CD4-positive, alpha-beta T cell (primary cell): ENCODE measurements at regions not wholly inside any gene's neighbourhood (a gene's known extent, or its start where the extent isn't known, plus 50 kb on each side); places are given as distances from the start of the nearest gene placed in this dataset.

ENCODE experiments used
- ATAC-seq: fragments of 200-7000 bp; cut with Tn5 transposase; one replicate; pipeline ENCODE4 v1.10.0; 2022; ENCODE audit warnings: mild to moderate bottlenecking; ENCODE audit not compliant: poor library complexity
- CTCF ChIA-PET: fragments of 350-600 bp; sonication (Branson Sonifier 250); formaldehyde crosslinking; loops from one replicate; lab custom pipeline; 2021; ENCODE audit warnings: antibody characterized with exemption, inconsistent platforms; lab: Charles Lee
- POLR2A ChIA-PET: fragments of 350-600 bp; sonication (Branson Sonifier 250); formaldehyde crosslinking; loops from one replicate; lab custom pipeline; 2021; ENCODE audit warnings: antibody characterized with exemption, inconsistent platforms; lab: Charles Lee
- DNase-seq, 14 experiments: peaks; one replicate each; pipeline ENCODE4 v3.0.0-alpha.2; 2013 to 2020; ENCODE audit warnings: mixed read lengths in 2 of 14
- H3K27ac ChIP-seq, 2 donors: one replicate each; pipeline versions ENCODE4 v1.5.1 to v1.7.0; 2013; ENCODE audit warnings: low read length in 2 of 2, low read depth in 1 of 2, mild to moderate bottlenecking in 1 of 2
- H3K27me3 ChIP-seq, 2 experiments: 1 replicate in 1 of 2; 2 replicates in 1 of 2; pipeline versions ENCODE4 v1.6.1 to v1.7.0; 2013; ENCODE audit warnings: low read length in 2 of 2, control low read depth in 1 of 2, mild to moderate bottlenecking in 1 of 2, moderate library complexity in 1 of 2; ENCODE audit not compliant: insufficient read depth in 2 of 2, control insufficient read depth in 1 of 2
- H3K36me3 ChIP-seq: one replicate; pipeline ENCODE4 v1.6.1; 2013; ENCODE audit warnings: low read length, control low read depth; ENCODE audit not compliant: insufficient read depth
- H3K4me1 ChIP-seq: one replicate; pipeline ENCODE4 v1.6.1; 2013; ENCODE audit warnings: low read length, control low read depth; ENCODE audit not compliant: insufficient read depth
- H3K4me3 ChIP-seq: one replicate; pipeline ENCODE4 v1.5.1; 2013; ENCODE audit warnings: mild to moderate bottlenecking, low read length, moderate library complexity
- H3K9me3 ChIP-seq, 2 experiments: 1 replicate in 1 of 2; 2 replicates in 1 of 2; pipeline versions ENCODE4 v1.6.1 to v1.7.0; 2013; ENCODE audit warnings: low read length in 2 of 2, mild to moderate bottlenecking in 2 of 2, control low read depth in 1 of 2, moderate library complexity in 1 of 2; ENCODE audit not compliant: control insufficient read depth in 1 of 2, insufficient read depth in 1 of 2
- H3K27ac Mint-ChIP-seq: one replicate; pipeline ENCODE4 v1.8.0; 2020; ENCODE audit warnings: mixed read lengths
- H3K27me3 Mint-ChIP-seq: one replicate; pipeline ENCODE4 v1.8.0; 2021; ENCODE audit warnings: mixed read lengths
- H3K36me3 Mint-ChIP-seq: one replicate; pipeline ENCODE4 v1.8.0; 2021; ENCODE audit warnings: low read depth, mixed read lengths
- H3K4me1 Mint-ChIP-seq: one replicate; pipeline ENCODE4 v1.8.0; 2021; ENCODE audit warnings: low read depth, mixed read lengths
- H3K4me3 Mint-ChIP-seq: one replicate; pipeline ENCODE4 v1.8.0; 2020; ENCODE audit warnings: mild to moderate bottlenecking, mixed read lengths
- H3K9me3 Mint-ChIP-seq: one replicate; pipeline ENCODE4 v1.8.0; 2020; ENCODE audit warnings: mixed read lengths
- intact Hi-C, 2 experiments: fragments of 100-400 bp; cut with DNase I in 1 of 2; cut with micrococcal nuclease in 1 of 2; formaldehyde crosslinking; loops; one replicate each; pipeline versions ENCODE4 v1.15.1 to v1.9.0; 2023 to 2025; cut with DNase I, micrococcal nuclease
- TF ChIP-seq, protein P1 (sequence below): fragments of 200-600 bp; IDR thresholded peaks from one replicate; pipeline ENCODE4 v1.8.0; 2022; ENCODE audit warnings: antibody characterized with exemption, mild to moderate bottlenecking

DNA sequence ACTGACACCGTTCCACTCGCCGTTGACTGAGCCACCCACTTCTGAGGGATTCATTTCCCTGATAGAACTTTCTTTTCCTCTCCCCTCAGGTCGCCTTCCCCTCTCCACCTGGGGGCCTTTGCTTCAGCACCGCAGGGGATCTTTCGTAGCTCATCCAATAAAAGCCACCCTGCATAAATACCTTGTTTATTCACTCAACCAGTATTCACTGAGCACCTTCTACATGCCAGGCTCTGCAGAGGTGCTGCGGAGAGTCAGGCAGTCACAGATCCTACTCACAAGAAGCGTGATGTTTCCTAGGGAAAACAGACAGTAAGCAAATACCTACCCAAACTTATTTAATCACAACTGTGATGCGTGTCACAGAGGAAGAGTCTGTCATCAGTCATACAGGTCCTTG, 127.7 kb downstream of the TEX36 start:
- Histone ChIP-seq H3K4me3 (no peak overlapping the region), H3K27me3 (peaks cover 0 to 3% of the 10 kb centered on the region in 2 experiments), H3K4me1 (no peaks in the 10 kb centered on the region), H3K36me3 (no peaks in the 10 kb centered on the region), H3K27ac (no peak overlapping the region), H3K9me3 (peaks cover 5 to 8% of the 10 kb centered on the region in 2 experiments)
- TF ChIP-seq, protein P1, sequence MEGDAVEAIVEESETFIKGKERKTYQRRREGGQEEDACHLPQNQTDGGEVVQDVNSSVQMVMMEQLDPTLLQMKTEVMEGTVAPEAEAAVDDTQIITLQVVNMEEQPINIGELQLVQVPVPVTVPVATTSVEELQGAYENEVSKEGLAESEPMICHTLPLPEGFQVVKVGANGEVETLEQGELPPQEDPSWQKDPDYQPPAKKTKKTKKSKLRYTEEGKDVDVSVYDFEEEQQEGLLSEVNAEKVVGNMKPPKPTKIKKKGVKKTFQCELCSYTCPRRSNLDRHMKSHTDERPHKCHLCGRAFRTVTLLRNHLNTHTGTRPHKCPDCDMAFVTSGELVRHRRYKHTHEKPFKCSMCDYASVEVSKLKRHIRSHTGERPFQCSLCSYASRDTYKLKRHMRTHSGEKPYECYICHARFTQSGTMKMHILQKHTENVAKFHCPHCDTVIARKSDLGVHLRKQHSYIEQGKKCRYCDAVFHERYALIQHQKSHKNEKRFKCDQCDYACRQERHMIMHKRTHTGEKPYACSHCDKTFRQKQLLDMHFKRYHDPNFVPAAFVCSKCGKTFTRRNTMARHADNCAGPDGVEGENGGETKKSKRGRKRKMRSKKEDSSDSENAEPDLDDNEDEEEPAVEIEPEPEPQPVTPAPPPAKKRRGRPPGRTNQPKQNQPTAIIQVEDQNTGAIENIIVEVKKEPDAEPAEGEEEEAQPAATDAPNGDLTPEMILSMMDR: no peak
- Mint-ChIP-seq H3K4me1 (no peaks in the 10 kb centered on the region), H3K9me3 (peaks cover 5% of the 10 kb centered on the region), H3K36me3 (no peaks in the 10 kb centered on the region), H3K27me3 (peaks cover 20% of the 10 kb centered on the region), H3K4me3 (no peak overlapping the region), H3K27ac (no peak overlapping the region)
- POLR2A ChIA-PET: no interaction called here
- no peak for DNase-seq
- intact Hi-C loops: no loop called here
- ATAC-seq: no peak
- CTCF ChIA-PET: no interaction called here

DNA sequence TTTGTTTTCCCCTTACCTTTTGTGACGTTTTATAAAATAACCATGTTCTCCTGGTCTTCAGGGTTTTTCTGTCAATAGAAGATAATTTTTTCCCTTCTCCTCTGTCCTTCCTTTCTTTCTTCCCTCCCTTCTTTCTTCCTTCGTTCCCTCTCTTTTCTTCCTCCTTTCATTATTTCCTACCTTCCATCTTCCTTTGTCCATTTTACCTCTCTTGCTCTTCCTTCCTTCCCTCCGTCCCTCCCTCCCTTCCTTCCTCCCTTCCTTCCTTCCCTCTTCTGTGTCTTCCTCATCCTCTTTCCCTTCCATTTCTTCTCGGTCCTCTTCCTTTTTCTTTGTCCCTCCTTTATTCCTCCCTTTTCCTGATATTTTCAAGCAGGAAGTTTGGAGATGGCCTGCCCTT, 128.2 kb downstream of the TEX36 start:
- H3K36me3 Mint-ChIP-seq: no peaks in the 10 kb centered on the region
- Histone ChIP-seq H3K4me1 (no peaks in the 10 kb centered on the region), H3K9me3 (peaks cover 5 to 8% of the 10 kb centered on the region in 2 experiments), H3K27me3 (peaks cover 0 to 3% of the 10 kb centered on the region in 2 experiments), H3K36me3 (no peaks in the 10 kb centered on the region), H3K4me3 (no peak overlapping the region), H3K27ac (no peak overlapping the region)
- ChIA-PET CTCF (no interaction called here), POLR2A (no interaction called here)
- peaks cover 5% of the 10 kb centered on the region for H3K9me3 Mint-ChIP-seq
- H3K4me1 Mint-ChIP-seq: no peaks in the 10 kb centered on the region
- no peak for ATAC-seq
- no peak overlapping the region for H3K27ac Mint-ChIP-seq
- peaks cover 20% of the 10 kb centered on the region for H3K27me3 Mint-ChIP-seq
- intact Hi-C loops: no loop called here
- no peak for DNase-seq
- no peak overlapping the region for H3K4me3 Mint-ChIP-seq
- TF ChIP-seq, protein P1: no peak

DNA sequence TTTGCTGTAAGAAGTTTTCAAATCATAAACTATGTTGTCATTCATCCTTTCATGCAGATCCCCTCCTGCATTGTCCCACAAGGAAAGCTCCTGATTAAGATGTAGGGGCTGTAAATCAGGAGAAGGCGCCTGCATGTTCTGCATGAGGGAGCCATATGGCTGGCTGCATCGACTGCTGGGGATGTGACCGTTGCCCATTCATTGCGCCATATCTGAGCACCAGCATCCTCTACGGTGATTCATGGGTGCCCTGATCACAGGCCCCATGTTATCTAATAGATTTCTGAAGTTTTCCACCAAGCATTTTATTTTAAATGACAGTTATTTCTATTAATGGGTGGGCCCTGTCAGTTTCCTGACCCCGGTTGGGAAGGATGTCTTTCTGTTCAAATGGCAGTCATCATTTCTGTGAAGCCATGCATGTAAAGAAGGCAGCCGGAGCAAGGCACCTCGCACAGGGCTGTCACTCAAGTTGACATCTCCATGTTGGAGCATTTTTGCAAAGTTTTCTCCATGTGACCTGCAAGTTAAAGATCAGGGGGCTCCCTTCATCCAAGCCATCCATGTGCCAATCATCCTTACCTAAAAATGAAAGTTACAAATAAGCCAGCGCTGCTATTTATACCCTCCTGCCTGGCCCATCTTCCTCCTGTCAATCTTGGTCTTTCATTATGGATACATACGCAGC, 128.8 kb downstream of the TEX36 start:
- Histone ChIP-seq H3K36me3 (no peaks in the 10 kb centered on the region), H3K27ac (no peak overlapping the region), H3K4me3 (no peak overlapping the region), H3K9me3 (peaks cover 5 to 8% of the 10 kb centered on the region in 2 experiments), H3K27me3 (peaks cover 0 to 3% of the 10 kb centered on the region in 2 experiments), H3K4me1 (no peaks in the 10 kb centered on the region)
- DNase-seq: no peak
- ATAC-seq: no peak
- peaks cover 20% of the 10 kb centered on the region for H3K27me3 Mint-ChIP-seq
- CTCF ChIA-PET: no interaction called here
- no peak overlapping the region for H3K4me3 Mint-ChIP-seq
- intact Hi-C loops: no loop called here
- no peak overlapping the region for H3K27ac Mint-ChIP-seq
- H3K4me1 Mint-ChIP-seq: no peaks in the 10 kb centered on the region
- POLR2A ChIA-PET: no interaction called here
- H3K36me3 Mint-ChIP-seq: no peaks in the 10 kb centered on the region
- TF ChIP-seq, protein P1: no peak
- peaks cover 5% of the 10 kb centered on the region for H3K9me3 Mint-ChIP-seq
